ENCODE measurements at regions not wholly inside any gene's neighbourhood (a gene's known extent, or its start where the extent isn't known, plus 50 kb on each side); places are given as distances from the start of the nearest gene placed in this dataset.

DNA sequence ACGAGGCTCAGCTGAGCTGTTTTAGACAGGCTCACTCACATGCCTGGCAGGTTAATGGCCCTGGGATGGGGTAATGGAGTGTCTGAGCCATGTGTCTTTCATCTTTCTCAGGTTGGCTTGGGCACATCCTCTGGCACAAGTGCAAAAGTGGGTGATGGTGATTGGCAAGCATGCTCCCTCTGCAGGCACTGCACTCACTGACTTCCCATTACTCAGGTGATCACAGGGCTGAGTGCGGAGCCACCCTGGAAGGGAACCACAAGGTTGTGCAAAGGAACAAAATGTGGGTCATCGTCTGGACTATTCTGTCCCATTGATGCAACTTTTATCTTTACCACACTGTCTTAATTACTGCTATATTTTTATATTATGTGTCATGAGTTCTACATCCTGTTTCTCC is 244.1 kb upstream of the AKR1E2 start:
- no peak for DNase-seq (ENCODE audit: low read depth)

DNA sequence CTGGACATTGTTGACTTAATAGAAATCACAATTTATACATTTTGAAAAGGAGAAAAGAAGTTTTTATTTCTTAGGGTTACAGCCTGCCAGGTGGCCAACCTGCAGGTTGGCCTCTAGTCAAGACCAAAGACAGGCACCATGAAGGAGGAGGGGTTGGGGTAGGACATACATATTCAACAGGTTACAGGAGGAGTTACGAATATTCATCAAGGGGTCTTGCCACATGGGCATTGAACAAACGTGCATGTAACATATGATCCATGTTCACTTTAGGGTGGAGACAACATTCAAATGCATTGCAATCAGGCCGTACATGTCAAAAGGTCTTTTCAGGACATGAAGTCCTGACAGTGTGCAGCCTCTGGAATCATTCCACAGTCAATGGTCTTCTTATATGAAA is 246.2 kb upstream of the AKR1E2 start:
- DNase-seq (ENCODE audit: low read depth) = no peak

DNA sequence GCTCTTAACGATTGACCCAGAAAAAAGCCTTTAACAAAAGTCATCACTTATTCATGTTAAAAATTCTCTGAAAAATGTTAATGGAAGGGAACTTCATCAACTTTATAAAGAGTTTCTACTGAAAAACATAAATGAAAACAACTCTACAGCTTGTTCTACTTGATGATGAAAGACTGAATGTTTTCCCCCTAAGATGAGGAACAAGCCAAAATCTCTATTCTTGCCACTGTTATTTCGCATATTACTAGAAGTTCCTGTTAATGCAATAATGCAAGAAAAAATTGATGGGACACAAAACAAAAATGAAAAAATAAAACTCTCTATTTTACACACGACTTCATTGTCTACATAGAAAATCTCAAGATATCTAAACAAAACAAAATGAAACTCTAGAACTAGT is 249.8 kb upstream of the AKR1E2 start:
- no peak for DNase-seq (ENCODE audit: low read depth)

DNA sequence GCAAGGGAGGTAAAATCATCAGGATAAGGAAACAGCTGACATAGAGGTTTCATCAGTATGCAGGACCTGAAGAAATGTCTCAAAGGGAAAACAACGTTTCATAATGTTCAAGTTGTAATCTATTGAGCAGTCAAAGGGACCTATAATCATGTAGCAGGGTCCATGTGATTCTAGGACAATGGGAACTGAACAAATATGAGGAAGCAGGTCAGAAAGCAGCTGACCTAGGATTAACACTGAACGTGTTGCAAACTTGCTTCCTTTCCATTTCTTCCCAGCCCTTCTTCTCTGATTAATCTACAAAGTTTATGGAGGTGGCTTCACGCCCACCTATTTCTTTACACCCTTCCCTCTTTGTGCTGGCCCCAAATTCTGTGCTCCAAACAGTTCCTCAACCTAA is 256.9 kb upstream of the AKR1E2 start:
- DNase-seq (ENCODE audit: low read depth) = no peak

DNA sequence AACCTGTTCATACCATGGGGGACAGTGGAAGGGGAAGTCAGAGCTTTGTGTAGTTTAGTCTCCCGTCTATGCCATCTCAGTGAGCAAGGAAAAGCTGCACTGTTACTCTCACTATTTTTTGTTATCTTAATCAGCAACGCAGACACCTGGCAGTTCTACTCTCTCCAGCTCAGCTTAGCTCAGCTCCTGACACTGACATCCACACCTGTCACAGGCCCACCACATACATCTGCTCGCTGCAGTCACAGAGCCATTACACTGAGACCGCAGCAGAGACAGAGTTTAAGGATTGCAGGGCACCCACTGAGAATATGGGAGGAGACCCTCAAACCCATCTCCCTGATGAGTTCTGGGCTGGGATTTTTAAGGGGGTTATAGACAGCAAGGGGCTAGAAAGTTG is 257.3 kb upstream of the AKR1E2 start:
- DNase-seq (ENCODE audit: low read depth) = no peak

DNA sequence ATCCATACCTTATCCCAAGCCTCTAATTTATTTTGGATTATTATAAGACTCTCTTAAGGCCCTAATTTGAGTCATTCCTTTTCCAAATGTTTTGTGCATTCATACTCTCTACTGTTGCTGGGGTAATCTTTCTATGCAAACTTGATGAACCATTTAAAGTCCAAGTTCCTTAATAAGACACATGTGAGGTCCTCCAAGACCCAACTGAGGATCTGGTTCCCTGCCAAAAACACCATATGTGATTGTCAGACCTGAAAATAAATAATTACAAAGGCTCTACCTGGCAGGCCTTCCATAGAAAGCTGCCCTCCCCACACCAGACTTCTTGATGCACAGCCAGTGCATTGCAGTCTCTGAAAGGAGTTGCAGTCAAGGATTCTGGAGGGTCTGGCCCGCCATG is 257.9 kb upstream of the AKR1E2 start:
- DNase-seq (ENCODE audit: low read depth) = no peak

DNA sequence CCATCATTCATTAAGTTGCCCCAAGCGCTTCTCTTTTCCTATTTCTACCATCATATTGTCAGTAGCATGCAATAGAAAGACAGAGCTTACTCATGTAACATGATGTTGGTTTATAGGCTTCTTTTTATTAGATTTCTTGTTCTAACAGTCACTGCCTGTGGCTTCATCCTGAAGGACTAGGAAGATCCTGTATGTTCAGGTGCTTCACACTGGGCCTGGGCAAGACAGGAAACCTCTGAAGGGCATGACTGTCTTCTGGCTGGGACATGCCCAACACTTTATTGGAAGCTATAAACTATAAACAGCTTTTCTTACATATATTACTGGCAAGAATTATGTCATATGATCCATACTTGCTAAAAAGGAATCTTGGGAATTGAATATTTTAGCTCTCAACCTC is 258.4 kb upstream of the AKR1E2 start:
- DNase-seq (ENCODE audit: low read depth) = no peak

DNA sequence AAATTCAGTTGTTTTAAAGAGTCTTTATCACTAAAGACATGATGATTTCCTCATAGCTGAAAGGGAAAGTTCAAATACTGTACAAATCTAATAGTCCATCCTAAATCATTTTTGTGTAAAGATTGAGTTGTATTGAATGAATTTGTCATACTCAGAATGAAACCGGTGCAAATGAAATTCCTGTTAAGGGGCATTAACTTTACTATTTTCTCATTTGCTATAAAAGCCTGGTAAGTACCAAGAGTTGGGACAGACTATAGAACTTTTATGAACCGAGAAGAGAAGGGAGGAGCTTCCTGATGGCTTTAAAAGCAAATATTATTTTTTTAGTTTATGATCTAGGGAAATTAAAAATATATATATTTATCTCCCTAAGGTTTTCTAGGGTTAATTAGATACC is 260.0 kb upstream of the AKR1E2 start:
- no peak for DNase-seq (ENCODE audit: low read depth)

DNA sequence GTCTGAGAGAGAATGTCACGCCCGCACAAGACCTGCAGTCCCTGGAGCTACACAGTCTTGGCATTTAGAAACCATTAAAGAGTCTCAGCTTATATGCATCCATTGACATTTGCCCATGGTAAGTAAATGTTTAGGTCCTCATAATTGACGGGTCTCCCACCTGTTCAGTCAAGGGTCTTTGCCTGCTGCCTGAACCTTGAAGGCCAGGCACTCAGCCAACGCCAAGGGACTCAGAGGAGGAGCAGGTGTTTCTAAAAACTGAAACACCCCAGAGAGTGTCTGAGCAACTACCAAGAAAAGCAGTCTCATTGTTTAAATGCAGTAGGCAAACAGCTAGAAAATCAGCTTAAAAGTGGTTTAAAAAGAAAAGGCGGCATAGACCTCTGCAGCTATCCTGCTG is 264.7 kb upstream of the AKR1E2 start:
- no peak for DNase-seq (ENCODE audit: low read depth)

DNA sequence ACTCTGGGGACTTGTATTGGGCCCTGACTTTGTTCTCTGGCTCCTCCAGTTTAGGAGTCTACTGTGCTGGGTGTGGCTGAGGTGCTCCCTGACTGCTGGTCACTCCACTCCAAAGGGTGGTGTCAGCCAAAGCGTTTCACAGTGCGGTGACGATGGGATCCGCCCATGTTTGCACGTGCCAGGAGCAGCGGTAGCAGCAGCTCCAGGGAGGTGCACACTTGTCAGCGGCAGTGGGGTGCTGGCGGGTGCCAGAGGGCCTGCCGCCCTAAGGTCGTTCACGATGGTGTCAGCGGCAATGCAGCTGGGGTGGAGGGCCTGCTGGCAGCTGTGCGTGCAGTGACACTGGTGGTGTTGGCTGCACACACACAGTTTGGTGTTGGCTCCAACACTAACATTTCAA is 268.5 kb upstream of the AKR1E2 start:
- DNase-seq (ENCODE audit: low read depth) = no peak

DNA sequence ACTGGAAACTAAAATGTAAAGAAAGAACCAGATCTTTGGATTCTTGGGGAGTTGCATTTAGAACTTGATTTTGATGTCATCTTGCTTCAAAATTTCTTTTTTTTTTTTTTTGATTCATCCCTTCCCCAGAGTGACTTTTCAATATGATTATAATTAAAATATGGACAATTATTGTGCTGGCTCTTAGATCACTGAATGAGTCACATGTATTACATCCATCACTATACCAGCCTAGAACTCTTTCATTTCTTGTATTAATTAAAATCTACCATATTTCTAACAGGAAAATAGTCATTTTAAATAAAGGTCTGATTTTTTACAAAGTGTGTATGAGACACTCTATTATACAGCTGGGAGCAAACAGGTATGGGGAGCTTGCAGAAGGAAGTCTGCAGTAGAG is 269.5 kb upstream of the AKR1E2 start:
- DNase-seq (ENCODE audit: low read depth) = no peak

DNA sequence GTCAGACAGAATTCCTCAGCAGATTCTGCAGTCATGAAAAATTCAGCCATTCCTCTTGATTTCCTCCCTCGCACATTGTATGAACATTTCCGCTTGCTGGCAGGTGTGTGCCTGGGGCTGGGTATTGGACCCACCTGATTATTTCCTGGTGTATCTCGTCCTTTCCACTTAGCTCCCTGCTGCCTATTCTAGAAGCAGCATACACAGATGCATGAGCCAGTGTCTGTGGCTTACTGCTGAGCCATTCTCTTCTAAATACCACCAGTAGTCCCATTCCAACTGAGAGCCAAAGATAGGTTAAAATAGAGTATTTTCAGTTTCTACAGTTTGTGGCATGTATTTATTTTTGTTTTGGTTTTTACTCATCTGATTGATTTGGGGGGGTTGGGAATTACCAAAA is 270.1 kb upstream of the AKR1E2 start:
- no peak for DNase-seq (ENCODE audit: low read depth)

DNA sequence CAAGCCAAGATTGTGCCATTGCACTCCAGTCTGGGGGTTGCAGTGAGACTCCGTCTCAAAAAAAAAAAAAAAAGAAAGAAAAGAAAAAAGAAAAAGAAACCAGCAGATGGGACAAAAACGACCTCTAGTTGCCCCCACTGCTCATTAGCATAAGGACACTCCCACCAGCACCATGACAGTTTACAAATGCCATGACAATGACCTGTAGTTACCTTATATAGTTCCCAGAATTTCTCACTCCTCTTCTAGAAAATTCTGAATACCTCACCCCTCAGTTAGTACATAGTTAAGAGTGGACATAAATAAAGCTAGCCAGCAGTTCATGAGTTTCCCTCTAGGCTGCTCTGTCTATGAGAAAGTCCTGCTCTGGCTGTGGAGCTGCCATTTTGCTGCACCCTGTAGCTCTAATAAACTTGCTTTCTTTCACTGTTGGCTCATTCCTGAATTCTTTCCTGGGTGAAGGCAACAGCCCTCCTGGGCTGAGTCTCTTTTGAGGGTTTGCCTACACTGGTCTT is 276.8 kb upstream of the AKR1E2 start:
- no peak for DNase-seq (ENCODE audit: low read depth)

DNA sequence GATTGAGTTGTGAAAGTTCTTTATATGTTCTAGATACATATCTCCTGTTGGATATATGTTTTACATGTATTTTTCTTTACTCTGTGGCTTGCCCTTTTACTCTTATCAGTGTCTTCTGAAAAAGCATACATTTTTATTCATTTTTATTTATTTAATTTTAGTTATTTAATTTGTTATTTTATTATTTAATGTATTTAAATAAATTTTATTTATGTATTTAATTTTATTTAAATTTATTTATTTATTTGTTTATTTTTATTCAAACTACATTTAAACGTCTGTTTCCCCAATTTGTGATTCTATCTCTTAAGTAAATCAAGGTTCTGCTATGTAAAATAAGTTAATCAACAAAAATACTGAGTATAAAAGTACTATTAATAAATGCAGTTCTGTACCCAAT is 279.1 kb upstream of the AKR1E2 start:
- no peak for DNase-seq (ENCODE audit: low read depth)

DNA sequence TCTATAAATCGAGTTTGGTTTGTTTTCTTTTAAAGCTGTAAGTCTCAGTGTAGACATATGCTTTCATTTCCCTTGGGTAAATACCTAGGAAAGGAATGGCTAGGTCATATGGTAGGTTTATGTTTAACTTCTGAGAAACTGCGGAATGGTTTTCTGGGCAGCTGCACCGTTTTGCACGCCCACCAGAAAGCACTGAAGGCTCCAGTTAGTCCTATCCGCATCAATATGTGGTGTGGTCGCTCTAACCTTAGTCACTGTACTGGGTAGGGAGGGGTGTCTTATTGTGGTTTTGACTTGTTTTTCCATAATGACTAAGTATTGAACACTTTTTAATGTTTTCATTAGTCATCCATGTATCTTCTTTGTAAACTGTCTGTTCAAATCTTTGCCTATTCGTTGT is 279.5 kb upstream of the AKR1E2 start:
- peak; percentile 9 for DNase-seq (ENCODE audit: low read depth)

DNA sequence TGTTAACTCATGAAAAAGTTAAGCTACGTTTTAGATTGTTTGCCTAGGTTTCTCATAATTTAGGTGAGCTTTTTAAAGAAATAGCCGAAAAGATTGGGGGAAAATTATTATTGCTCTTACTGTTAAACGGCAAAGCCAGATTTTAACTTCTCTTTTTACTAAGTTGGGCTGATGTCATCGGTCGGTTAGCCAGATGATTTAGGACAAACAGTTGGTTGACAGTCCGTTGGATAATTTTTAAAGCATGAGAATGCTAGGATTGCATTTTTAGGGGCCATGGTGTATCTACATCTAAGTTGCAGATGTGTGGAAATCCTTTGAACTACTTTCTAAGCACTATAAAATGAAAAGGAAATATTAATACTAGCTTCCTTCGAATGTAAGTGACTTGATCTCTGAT is 280.9 kb upstream of the AKR1E2 start:
- no peak for DNase-seq (ENCODE audit: low read depth)

DNA sequence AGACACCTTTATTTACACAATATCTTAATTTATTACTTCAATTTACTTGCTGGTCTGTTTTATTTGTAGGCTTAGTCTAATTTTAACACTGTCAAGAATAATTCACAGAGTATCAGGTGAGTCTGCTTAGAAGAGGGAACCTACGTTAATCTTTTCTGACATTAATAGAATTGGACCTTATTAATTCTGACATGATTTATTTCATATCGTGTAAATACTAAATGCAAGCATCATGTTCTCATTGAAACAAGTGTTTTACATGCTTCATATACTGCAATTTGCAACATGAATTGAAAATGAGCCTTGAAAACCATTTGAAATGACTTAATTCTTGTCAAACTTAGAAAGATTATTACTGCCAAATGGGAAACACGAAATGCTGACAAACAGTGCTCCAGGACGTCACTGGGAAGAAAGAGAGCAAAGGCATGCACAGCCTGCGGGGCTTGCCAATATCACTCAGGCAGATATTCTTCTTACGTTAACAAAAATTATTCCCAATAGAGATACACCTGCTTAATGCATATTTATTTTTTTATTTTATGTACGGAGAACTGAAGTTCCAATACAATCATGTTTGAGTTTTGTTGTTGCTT is 282.0 kb upstream of the AKR1E2 start:
- no peak for DNase-seq (ENCODE audit: low read depth)

DNA sequence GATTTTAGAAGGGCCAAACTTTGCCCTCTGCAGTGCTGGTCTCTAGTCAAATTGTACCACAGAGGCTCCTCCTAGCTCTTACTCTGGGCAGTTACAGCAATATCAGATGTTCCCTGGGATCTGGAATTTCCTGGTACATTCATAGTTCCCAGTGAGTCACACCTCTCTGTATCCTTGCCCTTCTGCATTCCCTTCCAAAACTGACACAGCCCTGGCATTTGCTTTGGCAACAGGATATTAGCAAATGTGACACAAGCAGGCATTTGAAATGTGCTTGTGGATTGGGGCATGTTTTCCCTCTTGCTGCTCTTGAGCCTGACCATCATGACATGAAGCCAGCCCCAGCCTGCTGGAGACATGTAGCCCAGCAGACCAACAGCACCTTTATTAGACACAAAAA is 284.7 kb upstream of the AKR1E2 start:
- no peak for DNase-seq (ENCODE audit: low read depth)

DNA sequence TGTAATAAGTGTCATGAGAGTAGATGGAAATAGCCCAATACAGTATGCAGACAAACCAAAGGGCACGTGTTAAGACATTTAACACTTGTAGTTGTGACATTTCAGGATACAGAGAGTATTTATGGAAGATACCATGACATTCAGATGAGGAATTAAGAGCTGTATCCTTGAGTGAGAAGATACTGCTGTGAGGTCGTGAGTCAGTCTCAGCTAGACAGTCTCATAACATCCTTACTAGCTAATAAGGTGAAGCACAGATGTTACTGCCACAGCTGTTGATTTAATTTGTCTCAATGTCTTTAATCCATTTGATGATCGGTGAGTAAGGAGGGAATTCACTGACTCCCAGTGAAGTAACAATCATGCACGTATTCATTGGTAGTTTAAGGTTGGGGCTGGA is 288.0 kb upstream of the AKR1E2 start:
- no peak for DNase-seq (ENCODE audit: low read depth)

DNA sequence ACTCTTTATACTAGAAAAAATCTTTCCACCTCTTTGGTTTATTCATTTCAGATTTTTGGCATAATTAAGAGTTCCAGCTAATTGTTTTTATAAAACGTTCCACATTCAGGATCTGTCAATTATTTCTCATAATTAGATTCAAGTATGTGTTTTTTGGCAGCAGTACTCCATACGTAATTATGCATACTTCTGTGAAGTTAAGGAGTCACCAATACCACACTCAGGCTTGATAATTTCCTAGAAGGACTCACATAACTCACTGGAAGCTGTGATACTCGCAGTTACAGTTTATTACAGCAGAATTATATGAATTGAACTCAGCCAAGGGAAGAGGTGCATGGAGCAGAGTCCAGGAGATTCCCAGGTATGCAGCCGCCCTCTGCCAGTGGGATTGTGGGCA is 290.5 kb upstream of the AKR1E2 start:
- DNase-seq (ENCODE audit: low read depth) = no peak

DNA sequence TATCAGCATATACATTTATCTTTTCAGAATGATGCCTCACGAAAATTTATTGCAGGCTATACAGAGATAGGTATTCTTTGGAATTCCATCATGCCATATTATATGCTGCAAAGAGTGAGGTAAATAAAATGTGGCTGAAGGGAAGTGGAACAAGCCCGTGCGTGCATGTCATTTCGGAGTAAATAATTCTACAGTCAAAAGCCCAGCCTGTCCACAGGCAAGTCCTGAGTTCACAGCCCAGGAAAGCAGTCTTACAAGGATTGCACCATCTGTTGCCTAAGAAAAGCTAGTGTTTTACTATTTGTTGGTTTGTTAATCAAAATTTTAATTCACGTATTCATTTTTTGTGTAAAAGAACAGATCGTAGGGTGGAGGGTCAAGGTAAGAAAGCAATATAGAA is 292.4 kb upstream of the AKR1E2 start:
- no peak for DNase-seq (ENCODE audit: low read depth)

DNA sequence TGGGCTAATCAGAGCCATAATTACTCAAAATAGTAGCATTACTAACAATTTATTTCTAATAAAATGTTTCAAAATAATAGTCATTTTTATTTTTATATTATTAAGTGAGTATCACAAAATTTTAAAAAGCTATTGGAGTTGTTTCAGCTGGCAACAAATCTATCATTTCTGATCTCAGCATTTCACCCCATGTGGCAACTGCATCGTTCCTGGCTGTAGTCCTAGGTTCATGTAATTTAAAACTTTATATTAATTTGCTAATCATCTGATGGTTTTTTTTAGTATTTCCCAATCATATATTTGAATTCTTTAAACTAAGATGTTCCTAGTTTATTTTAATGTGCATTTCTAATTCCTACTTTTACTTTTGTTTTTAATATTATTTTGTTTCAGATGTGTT is 293.0 kb upstream of the AKR1E2 start:
- no peak for DNase-seq (ENCODE audit: low read depth)

DNA sequence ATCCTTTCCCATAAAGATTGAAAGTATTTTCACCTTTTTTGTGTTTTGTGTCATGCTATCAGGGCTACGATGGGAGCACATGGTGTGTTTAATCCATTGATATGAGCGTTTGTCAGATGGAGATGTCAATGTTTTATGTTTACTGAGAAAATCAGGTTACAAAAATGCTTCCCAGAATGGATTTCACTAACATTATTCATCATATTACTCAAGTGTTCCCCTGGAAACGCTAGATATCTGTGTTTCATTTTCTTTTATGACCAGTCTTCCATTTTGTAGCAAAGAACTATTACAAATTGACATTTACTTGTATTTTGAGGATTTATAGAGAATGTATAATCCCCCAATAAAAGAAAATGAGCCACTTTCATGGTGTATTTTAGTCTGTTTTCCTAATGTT is 293.5 kb upstream of the AKR1E2 start:
- no peak for DNase-seq (ENCODE audit: low read depth)

DNA sequence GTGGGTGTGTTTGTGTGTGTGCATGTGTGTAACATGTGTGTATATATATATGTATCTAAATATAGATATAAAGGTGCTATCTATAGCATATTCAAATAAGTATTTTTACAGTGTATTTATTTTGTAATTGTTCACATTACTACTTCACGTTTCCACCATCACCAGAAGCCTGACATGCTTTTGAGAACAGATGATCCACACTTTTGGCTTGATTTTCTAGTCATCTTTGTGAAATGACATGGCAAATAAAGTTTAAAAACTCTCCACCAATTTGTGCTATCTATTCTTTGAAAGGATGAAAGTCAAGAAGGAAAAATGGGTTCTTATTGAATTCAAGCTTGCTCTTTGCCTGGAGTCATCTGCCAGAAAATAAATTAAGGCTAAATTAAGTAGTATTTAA is 294.0 kb upstream of the AKR1E2 start:
- DNase-seq (ENCODE audit: low read depth) = no peak

DNA sequence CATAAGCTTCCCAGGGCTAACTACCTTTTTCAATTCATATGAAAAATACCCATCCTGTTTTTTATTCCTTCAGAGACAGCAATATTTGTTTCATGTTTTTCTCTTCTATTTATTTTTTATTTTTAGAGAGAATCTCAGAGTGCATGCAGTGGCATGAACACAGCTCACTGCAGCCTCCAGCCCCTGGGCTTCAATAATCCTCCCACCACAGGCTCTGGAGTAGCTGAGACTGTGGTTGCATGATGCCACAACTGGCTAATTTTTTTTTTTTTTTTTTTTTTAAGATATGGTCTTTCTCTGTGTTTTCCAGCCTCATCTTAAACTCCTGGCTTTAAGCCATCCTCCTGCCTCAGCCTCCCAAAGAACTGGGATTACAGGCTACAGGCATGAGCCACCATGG is 296.7 kb upstream of the AKR1E2 start:
- no peak for DNase-seq (ENCODE audit: low read depth)

All from stimulated activated CD4-positive, alpha-beta T cell treated with anti-CD3 and anti-CD28 coated beads, Interleukin-2, amount 100 ng/mL, for 4 hours (primary cell).